ENCODE measurements at regions not wholly inside any gene's neighbourhood (a gene's known extent, or its start where the extent isn't known, plus 50 kb on each side); places are given as distances from the start of the nearest gene placed in this dataset.

DNA sequence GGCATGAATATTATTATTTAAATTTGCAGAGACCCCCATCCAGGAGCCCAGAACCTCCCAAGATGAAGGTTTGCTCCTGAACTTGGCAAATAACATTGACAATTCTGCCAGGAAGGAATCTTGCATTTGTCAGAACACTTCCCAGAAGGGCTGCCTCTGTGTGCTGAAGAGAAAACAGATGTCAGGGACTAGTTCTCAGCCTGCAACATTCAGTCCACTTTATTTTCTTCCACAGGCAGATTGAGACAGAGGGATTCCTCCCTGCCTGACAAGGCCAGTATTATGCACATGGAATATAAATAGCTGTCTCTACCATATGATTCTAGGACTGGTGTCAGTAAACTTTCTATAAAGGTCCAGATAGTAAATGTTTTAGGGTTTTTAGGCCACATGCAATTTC lies 171.5 kb upstream of the SIX2 start:
- ATAC-seq, result no peak
- Histone ChIP-seq H3K4me3 (no peak overlapping the region), H3K4me2 (no peak overlapping the region), H3K27ac (no peak overlapping the region), H3K9me3 (no peaks in the 10 kb centered on the region), H3K4me1 (peaks cover 7% of the 10 kb centered on the region; the same call in 1 of the 3 replicates)
- ChIA-PET POLR2A (no interaction called here), CTCF (interaction anchor here (1.4 kb wide), 1 partner anchor 33 kb away, joined by 4 read pairs; no protein-coding TSS in a partner anchor)
- DNase-seq (ENCODE audit: low read depth in 1 of 2, low spot score in 1 of 2), result no peak
- no peak for FAIRE-seq
- TF ChIP-seq, protein P1, sequence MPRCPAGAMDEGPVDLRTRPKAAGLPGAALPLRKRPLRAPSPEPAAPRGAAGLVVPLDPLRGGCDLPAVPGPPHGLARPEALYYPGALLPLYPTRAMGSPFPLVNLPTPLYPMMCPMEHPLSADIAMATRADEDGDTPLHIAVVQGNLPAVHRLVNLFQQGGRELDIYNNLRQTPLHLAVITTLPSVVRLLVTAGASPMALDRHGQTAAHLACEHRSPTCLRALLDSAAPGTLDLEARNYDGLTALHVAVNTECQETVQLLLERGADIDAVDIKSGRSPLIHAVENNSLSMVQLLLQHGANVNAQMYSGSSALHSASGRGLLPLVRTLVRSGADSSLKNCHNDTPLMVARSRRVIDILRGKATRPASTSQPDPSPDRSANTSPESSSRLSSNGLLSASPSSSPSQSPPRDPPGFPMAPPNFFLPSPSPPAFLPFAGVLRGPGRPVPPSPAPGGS (IDR thresholded peaks at IDR 0.05), result no peak
- no peak for TF ChIP-seq JUNB (IDR thresholded peaks at IDR 0.05)
- no peak for TF ChIP-seq ZNF302 (CRISPR knock-in tag; IDR thresholded peaks at IDR 0.05)
- no peak for TF ChIP-seq E2F6 (IDR thresholded peaks at IDR 0.05; ENCODE audit: borderline replicate concordance, low read depth)

- 89% methylated on average over 6 of the region's 6 CpGs for WGBS (ENCODE audit: missing lambda C conversion rate)
- ATAC-seq (no peak), FAIRE-seq (no peak), DNase-seq (ENCODE audit: low read depth in 1 of 2, low spot score in 1 of 2) (no peak)
- Histone ChIP-seq H3K4me1 (peaks cover 7% of the 10 kb centered on the region; the same call in 1 of the 3 replicates), H3K4me2 (no peak overlapping the region), H3K9me3 (no peaks in the 10 kb centered on the region), H3K27ac (no peak overlapping the region), H3K4me3 (no peak overlapping the region)
- TF ChIP-seq CHD4 (IDR thresholded peaks at IDR 0.05; ENCODE audit: borderline replicate concordance) (no peak), NR3C1 (IDR thresholded peaks at IDR 0.05) (no peak), ZNF302 (CRISPR knock-in tag; IDR thresholded peaks at IDR 0.05) (no peak), CTCF (IDR thresholded peaks at IDR 0.05) (no peak), ZSCAN20 (CRISPR knock-in tag; IDR thresholded peaks at IDR 0.05) (no peak), CBX8 (IDR thresholded peaks at IDR 0.05) (no peak), ESRRA (IDR thresholded peaks at IDR 0.05; ENCODE audit: borderline replicate concordance, low read length) (no peak), GATA3 (IDR thresholded peaks at IDR 0.05; ENCODE audit: borderline replicate concordance) (no peak), HEYL (CRISPR knock-in tag; IDR thresholded peaks at IDR 0.05) (no peak), MAZ (IDR thresholded peaks at IDR 0.05; ENCODE audit: borderline replicate concordance, low read depth, low read length) (no peak), MYC (IDR thresholded peaks at IDR 0.05; ENCODE audit: borderline replicate concordance, low read length) (no peak), TFCP2L1 (CRISPR knock-in tag; IDR thresholded peaks at IDR 0.05) (no peak), FOSL2 (IDR thresholded peaks at IDR 0.05) (no peak), FOSL2 (CRISPR knock-in tag; IDR thresholded peaks at IDR 0.05) (no peak)
- TF ChIP-seq, protein P2, sequence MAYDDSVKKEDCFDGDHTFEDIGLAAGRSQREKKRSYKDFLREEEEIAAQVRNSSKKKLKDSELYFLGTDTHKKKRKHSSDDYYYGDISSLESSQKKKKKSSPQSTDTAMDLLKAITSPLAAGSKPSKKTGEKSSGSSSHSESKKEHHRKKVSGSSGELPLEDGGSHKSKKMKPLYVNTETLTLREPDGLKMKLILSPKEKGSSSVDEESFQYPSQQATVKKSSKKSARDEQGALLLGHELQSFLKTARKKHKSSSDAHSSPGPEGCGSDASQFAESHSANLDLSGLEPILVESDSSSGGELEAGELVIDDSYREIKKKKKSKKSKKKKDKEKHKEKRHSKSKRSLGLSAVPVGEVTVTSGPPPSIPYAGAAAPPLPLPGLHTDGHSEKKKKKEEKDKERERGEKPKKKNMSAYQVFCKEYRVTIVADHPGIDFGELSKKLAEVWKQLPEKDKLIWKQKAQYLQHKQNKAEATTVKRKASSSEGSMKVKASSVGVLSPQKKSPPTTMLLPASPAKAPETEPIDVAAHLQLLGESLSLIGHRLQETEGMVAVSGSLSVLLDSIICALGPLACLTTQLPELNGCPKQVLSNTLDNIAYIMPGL (CRISPR knock-in tag; IDR thresholded peaks at IDR 0.05; ENCODE audit: borderline replicate concordance), result no peak
- ChIA-PET CTCF (interaction anchor here (1.6 to 1.9 kb wide), 2 partner anchors 196 to 200 kb away, joined by 3 read pairs; no protein-coding TSS in a partner anchor), POLR2A (interaction anchor here (0.8 kb wide), 1 partner anchor 11 kb away, joined by 3 read pairs; no protein-coding TSS in a partner anchor)
These were observed 170.9 kb upstream of the SIX2 start for GRCh38 chr2:45180033-45180746.

Measured in A549 (cell line).